MCF 10A (cell line): ENCODE measurements at regions not wholly inside any gene's neighbourhood (a gene's known extent, or its start where the extent isn't known, plus 50 kb on each side); places are given as distances from the start of the nearest gene placed in this dataset.

Source experiments
- BruUV-seq: library from RNA; stranded (reverse); fragments of 400-500 nt; replicated peaks from 2 replicates; lab custom pipeline; 2021; lab: Mats Ljungman, UMichigan
- CTCF ChIA-PET: fragments of 300-600 bp; sonication (Branson Sonifier 250); formaldehyde crosslinking; extraction: SDS; loops from one replicate; lab custom pipeline; 2021; ENCODE audit warnings: antibody characterized with exemption, inconsistent platforms; lab: Yijun Ruan, JAX
- POLR2A ChIA-PET: fragments of 300-600, 350-650 bp; sonication (Branson Sonifier 250); formaldehyde crosslinking; extraction: SDS; loops from one replicate; lab custom pipeline; 2020; ENCODE audit warnings: antibody characterized with exemption, inconsistent platforms; lab: Yijun Ruan, JAX
- DNase-seq: peaks from one replicate; pipeline ENCODE4 v3.0.0-alpha.2; 2018; ENCODE audit not compliant: unreplicated experiment
- H3K27ac Mint-ChIP-seq: one replicate; pipeline ENCODE4 v1.8.0; 2022; ENCODE audit warnings: mild to moderate bottlenecking, low read depth, mixed read lengths; ENCODE audit not compliant: unreplicated experiment
- H3K27me3 Mint-ChIP-seq: one replicate; pipeline ENCODE4 v1.8.0; 2022; ENCODE audit warnings: mixed read lengths; ENCODE audit not compliant: insufficient read depth, unreplicated experiment
- H3K36me3 Mint-ChIP-seq: one replicate; pipeline ENCODE4 v1.8.0; 2022; ENCODE audit warnings: mild to moderate bottlenecking, moderate library complexity, mixed read lengths; ENCODE audit not compliant: insufficient read depth, unreplicated experiment
- H3K4me1 Mint-ChIP-seq: one replicate; pipeline ENCODE4 v1.8.0; 2022; ENCODE audit warnings: mixed read lengths; ENCODE audit not compliant: insufficient read depth, unreplicated experiment
- H3K4me3 Mint-ChIP-seq: one replicate; pipeline ENCODE4 v1.8.0; 2022; ENCODE audit warnings: mild to moderate bottlenecking, moderate library complexity, mixed read lengths; ENCODE audit not compliant: unreplicated experiment
- H3K9me3 Mint-ChIP-seq: one replicate; pipeline ENCODE4 v1.8.0; 2022; ENCODE audit warnings: mixed read lengths; ENCODE audit not compliant: unreplicated experiment
- intact Hi-C: fragments of 100-400 bp; cut with micrococcal nuclease; formaldehyde crosslinking; loops from 2 replicates; pipeline ENCODE4 v1.14.1; 2022
- TF ChIP-seq, protein P1 (sequence below): fragments of 200-600 bp; IDR thresholded peaks from one replicate; pipeline ENCODE4 v1.8.0; 2022; ENCODE audit warnings: antibody characterized with exemption, mild to moderate bottlenecking; ENCODE audit not compliant: unreplicated experiment

DNA sequence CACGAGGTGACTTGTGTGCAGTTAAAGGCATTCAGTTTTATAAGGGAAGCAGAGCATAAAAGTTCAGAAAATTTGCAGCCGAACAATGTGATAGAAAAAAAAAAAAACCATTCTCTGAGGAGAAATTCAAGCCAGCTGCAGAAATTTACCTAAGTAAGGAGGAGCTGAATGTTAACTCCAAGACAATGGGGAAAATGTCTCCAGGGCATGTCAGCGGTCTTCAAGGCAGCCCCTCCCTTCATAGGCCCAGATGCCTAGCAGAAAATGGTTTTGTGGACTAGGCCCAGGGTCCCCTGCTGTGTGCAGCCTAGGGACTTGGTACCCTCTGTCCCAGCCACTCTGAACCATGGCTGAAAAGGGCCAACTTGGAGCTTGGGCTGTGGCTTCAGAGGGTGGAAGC lies 1764.0 kb downstream of the C4orf33 start:
- Mint-ChIP-seq H3K27me3 (no peaks in the 10 kb centered on the region), H3K27ac (no peak overlapping the region), H3K9me3 (no peaks in the 10 kb centered on the region), H3K36me3 (no peaks in the 10 kb centered on the region), H3K4me3 (no peak overlapping the region), H3K4me1 (no peaks in the 10 kb centered on the region)
- BruUV-seq: no TSS peak
- ChIA-PET POLR2A (no interaction called here), CTCF (no interaction called here)
- no peak for DNase-seq
- intact Hi-C loops: no loop called here
- TF ChIP-seq, protein P1, sequence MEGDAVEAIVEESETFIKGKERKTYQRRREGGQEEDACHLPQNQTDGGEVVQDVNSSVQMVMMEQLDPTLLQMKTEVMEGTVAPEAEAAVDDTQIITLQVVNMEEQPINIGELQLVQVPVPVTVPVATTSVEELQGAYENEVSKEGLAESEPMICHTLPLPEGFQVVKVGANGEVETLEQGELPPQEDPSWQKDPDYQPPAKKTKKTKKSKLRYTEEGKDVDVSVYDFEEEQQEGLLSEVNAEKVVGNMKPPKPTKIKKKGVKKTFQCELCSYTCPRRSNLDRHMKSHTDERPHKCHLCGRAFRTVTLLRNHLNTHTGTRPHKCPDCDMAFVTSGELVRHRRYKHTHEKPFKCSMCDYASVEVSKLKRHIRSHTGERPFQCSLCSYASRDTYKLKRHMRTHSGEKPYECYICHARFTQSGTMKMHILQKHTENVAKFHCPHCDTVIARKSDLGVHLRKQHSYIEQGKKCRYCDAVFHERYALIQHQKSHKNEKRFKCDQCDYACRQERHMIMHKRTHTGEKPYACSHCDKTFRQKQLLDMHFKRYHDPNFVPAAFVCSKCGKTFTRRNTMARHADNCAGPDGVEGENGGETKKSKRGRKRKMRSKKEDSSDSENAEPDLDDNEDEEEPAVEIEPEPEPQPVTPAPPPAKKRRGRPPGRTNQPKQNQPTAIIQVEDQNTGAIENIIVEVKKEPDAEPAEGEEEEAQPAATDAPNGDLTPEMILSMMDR: no peak

DNA sequence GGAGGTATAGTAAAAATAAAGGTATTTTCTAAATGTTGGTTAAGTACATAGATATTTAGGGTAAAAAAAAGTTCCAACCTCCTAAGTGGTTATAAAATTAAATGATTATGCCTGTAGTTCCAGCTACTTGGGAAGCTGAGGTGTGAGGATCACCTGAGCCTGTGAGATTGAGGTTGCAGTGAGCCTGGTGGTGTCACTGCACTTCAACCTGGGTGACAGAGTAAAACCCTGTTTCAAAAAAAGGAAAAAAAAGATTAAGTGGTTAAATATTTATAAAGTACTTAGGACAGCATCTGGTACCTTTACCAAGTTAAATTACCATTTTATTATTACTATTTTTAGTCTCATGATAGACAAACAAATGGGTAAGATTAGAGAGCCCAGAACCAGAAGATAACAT lies 1801.0 kb downstream of the C4orf33 start:
- CTCF ChIA-PET: no interaction called here
- POLR2A ChIA-PET: no interaction called here
- Mint-ChIP-seq H3K4me3 (no peak overlapping the region), H3K36me3 (no peaks in the 10 kb centered on the region), H3K27ac (no peak overlapping the region), H3K27me3 (no peaks in the 10 kb centered on the region), H3K9me3 (no peaks in the 10 kb centered on the region), H3K4me1 (no peaks in the 10 kb centered on the region)
- no peak for DNase-seq
- BruUV-seq: no TSS peak
- TF ChIP-seq, protein P1: no peak
- intact Hi-C loops: no loop called here

DNA sequence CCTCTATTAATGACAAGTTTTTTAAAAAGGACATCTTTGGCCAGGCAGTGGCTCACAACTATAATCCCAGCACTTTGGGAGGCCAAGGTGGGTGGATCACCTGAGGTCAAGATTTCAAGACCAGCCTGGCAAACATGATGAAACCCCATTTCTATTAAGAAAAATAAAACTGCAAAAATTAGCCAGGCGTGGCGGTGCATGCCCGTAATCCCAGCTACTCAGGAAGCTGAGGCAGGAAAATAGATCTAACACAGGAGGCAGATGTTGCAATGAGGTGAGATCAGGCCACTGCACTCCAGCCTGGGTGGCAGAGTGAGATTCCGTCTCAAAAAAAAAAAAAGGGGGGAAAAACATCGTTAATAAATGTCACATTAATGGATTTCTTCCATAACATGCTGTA lies 1805.4 kb downstream of the C4orf33 start:
- POLR2A ChIA-PET: no interaction called here
- no TSS peak for BruUV-seq

DNA sequence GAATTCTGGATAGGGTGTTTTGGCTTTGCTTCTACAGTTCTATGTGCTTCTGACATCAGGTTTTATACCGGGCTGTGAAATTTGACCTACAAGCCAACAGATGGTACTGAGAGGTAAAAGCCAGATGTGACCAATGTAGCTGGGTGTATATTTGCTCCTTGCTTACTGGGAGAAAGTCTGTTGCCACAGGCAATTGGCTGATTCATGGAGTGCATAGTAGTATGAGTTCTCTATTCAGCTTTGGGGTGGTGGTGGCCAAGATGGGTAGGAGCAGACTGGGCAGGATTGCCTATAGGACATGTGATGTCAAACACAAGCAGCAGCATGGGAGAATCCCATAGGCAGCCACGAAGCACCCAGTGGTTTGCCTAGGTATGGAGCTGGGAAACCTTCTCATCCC lies 1827.0 kb downstream of the C4orf33 start:
- Mint-ChIP-seq H3K9me3 (peaks cover 19% of the 10 kb centered on the region), H3K36me3 (no peaks in the 10 kb centered on the region), H3K4me1 (no peaks in the 10 kb centered on the region), H3K4me3 (no peak overlapping the region), H3K27ac (no peak overlapping the region), H3K27me3 (no peaks in the 10 kb centered on the region)
- ChIA-PET POLR2A (no interaction called here), CTCF (interaction anchor here (0.9 kb wide), 1 partner anchor 56 kb away, joined by 3 read pairs; no protein-coding TSS in a partner anchor)
- no TSS peak for BruUV-seq
- TF ChIP-seq, protein P1: no peak
- DNase-seq: no peak
- intact Hi-C loops: no loop called here

More for the DNA sequence above, 1805.4 kb downstream of the C4orf33 start:
- CTCF ChIA-PET: no interaction called here
- no peak for DNase-seq
- H3K4me3 Mint-ChIP-seq: no peak overlapping the region
- intact Hi-C loops: no loop called here
- no peaks in the 10 kb centered on the region for H3K36me3 Mint-ChIP-seq
- no peaks in the 10 kb centered on the region for H3K27me3 Mint-ChIP-seq
- no peaks in the 10 kb centered on the region for H3K4me1 Mint-ChIP-seq
- TF ChIP-seq, protein P1: no peak
- H3K9me3 Mint-ChIP-seq: peaks cover 6% of the 10 kb centered on the region
- H3K27ac Mint-ChIP-seq: no peak overlapping the region
